Heart right ventricle (tissue), 16 donors: ENCODE measurements at regions not wholly inside any gene's neighbourhood (a gene's known extent, or its start where the extent isn't known, plus 50 kb on each side); places are given as distances from the start of the nearest gene placed in this dataset.

ENCODE experiments used
- ATAC-seq, 8 donors: fragments of 200-7000 bp; cut with Tn5 transposase; one replicate each; pipeline ENCODE4 v1.9.1; 2020; ENCODE audit warnings: mild to moderate bottlenecking in 8 of 8, moderate library complexity in 8 of 8, moderate number of reproducible peaks in 1 of 8
- DNase-seq, 2 donors: peaks; one replicate each; pipeline ENCODE4 v3.0.0-alpha.2; 2020
- H3K27ac ChIP-seq, 10 donors: fragments of 200-600 bp; sonication (generic) in 2 of 10; one replicate each; pipeline versions ENCODE4 v1.5.0 to v1.8.0; 2020 to 2022; ENCODE audit warnings: mild to moderate bottlenecking in 3 of 10
- H3K27me3 ChIP-seq, 7 donors: fragments of 200-600 bp; one replicate each; pipeline ENCODE4 v1.8.0; 2021 to 2022; ENCODE audit warnings: mild to moderate bottlenecking in 2 of 7
- H3K36me3 ChIP-seq, 9 donors: fragments of 200-600 bp; sonication (generic) in 1 of 9; one replicate each; pipeline versions ENCODE4 v1.5.0 to v1.8.0; 2020 to 2022; ENCODE audit warnings: mild to moderate bottlenecking in 2 of 9
- H3K4me1 ChIP-seq, 9 donors: fragments of 200-600 bp; sonication (generic) in 1 of 9; one replicate each; pipeline versions ENCODE4 v1.5.0 to v1.8.0; 2020 to 2022; ENCODE audit warnings: mild to moderate bottlenecking in 4 of 9
- H3K4me3 ChIP-seq, 10 donors: fragments of 200-600 bp; sonication (generic) in 2 of 10; one replicate each; pipeline versions ENCODE4 v1.5.0 to v1.8.0; 2020 to 2022; ENCODE audit warnings: mild to moderate bottlenecking in 7 of 10, moderate library complexity in 2 of 10
- H3K9me3 ChIP-seq, 11 donors: fragments of 200-600 bp in 10 of 11; sonication (generic) in 2 of 11; one replicate each; pipeline versions ENCODE4 v1.5.0 to v1.8.0; 2013 to 2022; ENCODE audit warnings: mild to moderate bottlenecking in 2 of 11, control low read depth in 1 of 11, moderate library complexity in 1 of 11
- WGBS, 2 donors: extraction: QIAGEN DNeasy Blood & Tissue Kit; methylation state at CpG; one replicate each; pipeline ENCODE4 v1.1.7; 2013; ENCODE audit warnings: inconsistent platforms in 1 of 2; 5-methylcytosine and 5-hydroxymethylcytosine counted together
- intact Hi-C, 10 donors: fragments of 100-400 bp; cut with DNase I; formaldehyde crosslinking; loops; one replicate each; pipeline versions ENCODE4 v1.11.1 to v1.14.2; 2022
- TF ChIP-seq, protein P1 (sequence below), 9 donors: fragments of 200-600 bp; sonication (generic) in 2 of 9; IDR thresholded peaks; one replicate each; pipeline versions ENCODE4 v1.5.0 to v1.8.0; 2021 to 2022; ENCODE audit warnings: antibody characterized with exemption in 9 of 9, mild to moderate bottlenecking in 5 of 9, moderate library complexity in 1 of 9
- donor health status: Arrhythmogenic right ventricular cardiomyopathy.
- donor health status: ischemic (EF 13 %, LVEDD 7.1; RV severe dilation, severe dysfunction).
- donor health status: healthy with polysubstance abuse.
- donor health status: DM: no; HTN: yes; CAD: no.
- donor health status: DM: no; HTN: no; CAD: no.
- donor health status: ischemic (EF 25% LVEDD 6.9; RV normal size, moderate dysfunction).
- donor health status: ischemic (EF 25% LVEDD 5.7; RV mildly dilated, moderate dysfunction).
- donor health status: healthy.
- donor health status: DM: yes; HTN: yes; CAD: no.
- donor health status: Ischemic cardiomyopathy.
- donor health status: ischemic (EF 35%, LVEDD 5.7; RV mildly dilated, moderate dysfunction).
- donor health status: nonischemic (EF 11% LVEDD 7.7; RV severe dilation, severe dysfunction).
- donor health status: DM: yes; HTN: yes; CAD: no.
- donor health status: PGD.
- donor health status: ischemic (EF 29% LVEDD 5.4; RV normal size, mild dysfunction).
- donor health status: nonischemic (EF 23%, LVEDD 6.1; RV moderate dilation, normal function).

DNA sequence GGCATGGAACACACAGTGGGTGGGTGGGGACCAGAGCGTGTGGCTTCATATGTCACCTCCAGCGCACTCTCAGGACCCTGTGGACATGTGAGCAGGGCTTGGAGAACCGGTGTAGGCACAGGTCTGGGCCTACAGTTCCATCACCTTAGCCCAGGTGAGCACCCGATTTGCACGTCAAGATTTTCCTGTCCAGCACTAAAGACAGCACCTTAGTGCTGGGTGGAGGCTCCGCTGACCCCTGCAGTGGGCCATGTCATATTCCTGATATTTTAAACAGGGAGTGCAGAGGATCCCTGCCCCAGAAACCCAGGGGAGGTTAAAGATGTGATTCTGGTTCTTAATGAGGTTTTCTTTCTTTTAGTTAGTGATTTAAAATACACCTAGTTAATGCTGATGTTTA, 356.0 kb upstream of the IRX4 start:
- Histone ChIP-seq H3K9me3 (peaks cover 0 to 38% (median 4%) of the 10 kb centered on the region in 11 donors), H3K36me3 (no peaks in the 10 kb centered on the region), H3K4me3 (no peak overlapping the region), H3K27me3 (peaks cover 0 to 5% (median 0%) of the 10 kb centered on the region in 7 donors), H3K4me1 (no peaks in the 10 kb centered on the region), H3K27ac (no peak overlapping the region)
- WGBS, 2 donors, result 75 to 77% methylated on average over 6 of the region's 6 CpGs
- DNase-seq, result no peak
- TF ChIP-seq, protein P1, sequence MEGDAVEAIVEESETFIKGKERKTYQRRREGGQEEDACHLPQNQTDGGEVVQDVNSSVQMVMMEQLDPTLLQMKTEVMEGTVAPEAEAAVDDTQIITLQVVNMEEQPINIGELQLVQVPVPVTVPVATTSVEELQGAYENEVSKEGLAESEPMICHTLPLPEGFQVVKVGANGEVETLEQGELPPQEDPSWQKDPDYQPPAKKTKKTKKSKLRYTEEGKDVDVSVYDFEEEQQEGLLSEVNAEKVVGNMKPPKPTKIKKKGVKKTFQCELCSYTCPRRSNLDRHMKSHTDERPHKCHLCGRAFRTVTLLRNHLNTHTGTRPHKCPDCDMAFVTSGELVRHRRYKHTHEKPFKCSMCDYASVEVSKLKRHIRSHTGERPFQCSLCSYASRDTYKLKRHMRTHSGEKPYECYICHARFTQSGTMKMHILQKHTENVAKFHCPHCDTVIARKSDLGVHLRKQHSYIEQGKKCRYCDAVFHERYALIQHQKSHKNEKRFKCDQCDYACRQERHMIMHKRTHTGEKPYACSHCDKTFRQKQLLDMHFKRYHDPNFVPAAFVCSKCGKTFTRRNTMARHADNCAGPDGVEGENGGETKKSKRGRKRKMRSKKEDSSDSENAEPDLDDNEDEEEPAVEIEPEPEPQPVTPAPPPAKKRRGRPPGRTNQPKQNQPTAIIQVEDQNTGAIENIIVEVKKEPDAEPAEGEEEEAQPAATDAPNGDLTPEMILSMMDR (IDR thresholded peaks at IDR 0.05), result no peak
- intact Hi-C loops, result no loop called here
- ATAC-seq, result no peak

DNA sequence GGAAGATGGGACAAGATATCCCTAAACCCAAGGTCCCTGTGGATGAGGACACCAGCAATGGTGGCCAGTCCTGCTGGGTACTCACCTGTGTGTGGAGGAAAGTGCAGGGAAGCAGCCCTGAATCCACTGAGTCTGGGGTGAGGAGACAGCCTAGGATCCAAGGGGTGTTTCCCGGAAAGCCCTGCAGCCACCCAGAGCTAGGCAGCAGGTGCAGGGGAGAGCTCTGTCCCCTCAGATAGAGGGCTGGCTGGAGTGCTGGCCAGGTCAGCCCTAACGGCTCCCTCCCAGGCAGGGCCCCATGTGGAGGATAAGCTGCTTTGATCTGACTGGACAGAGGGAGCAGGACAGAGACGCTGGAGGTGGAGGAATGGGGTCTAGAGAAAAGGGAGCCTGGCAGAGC, 344.7 kb upstream of the IRX4 start:
- no peak for DNase-seq
- Histone ChIP-seq H3K4me1 (no peaks in the 10 kb centered on the region), H3K27me3 (peaks cover 0 to 20% (median 0%) of the 10 kb centered on the region in 7 donors), H3K27ac (no peak overlapping the region), H3K4me3 (no peak overlapping the region), H3K9me3 (no peaks in the 10 kb centered on the region), H3K36me3 (no peaks in the 10 kb centered on the region)
- TF ChIP-seq, protein P1 (IDR thresholded peaks at IDR 0.05), result no peak
- intact Hi-C loops, result no loop called here
- ATAC-seq, result no peak
- WGBS, 2 donors, result 34 to 38% methylated on average over 3 of the region's 3 CpGs

DNA sequence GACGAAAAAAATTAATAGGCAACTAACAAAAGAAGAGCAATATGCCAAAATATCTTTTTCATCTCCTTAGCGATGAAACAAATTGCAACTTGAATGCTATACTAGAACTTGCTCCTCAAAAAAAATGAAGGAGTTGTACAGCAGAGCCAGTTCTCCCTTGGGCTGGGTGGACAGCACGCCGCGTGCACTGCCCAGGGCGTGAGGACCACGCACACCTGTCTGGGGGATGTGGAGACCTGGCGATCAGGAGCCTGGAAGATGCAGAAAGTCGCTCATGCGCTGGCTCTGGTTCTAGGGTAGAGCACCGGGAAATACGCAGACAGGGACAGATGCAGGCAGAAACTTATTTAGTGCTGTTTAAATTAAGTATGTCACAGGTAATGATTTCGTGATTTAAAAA, 342.0 kb upstream of the IRX4 start:
- Histone ChIP-seq H3K9me3 (no peaks in the 10 kb centered on the region), H3K4me3 (no peak overlapping the region), H3K4me1 (no peaks in the 10 kb centered on the region), H3K27me3 (peaks cover 0 to 13% (median 3%) of the 10 kb centered on the region in 7 donors), H3K36me3 (no peaks in the 10 kb centered on the region), H3K27ac (no peak overlapping the region)
- TF ChIP-seq, protein P1 (IDR thresholded peaks at IDR 0.05), result no peak
- 91% methylated on average over 13 of the region's 13 CpGs for WGBS, 2 donors
- intact Hi-C loops, result no loop called here
- ATAC-seq, result no peak
- DNase-seq, result no peak

- DNase-seq (no peak), ATAC-seq (no peak)
- Histone ChIP-seq H3K27ac (no peak overlapping the region), H3K4me1 (no peaks in the 10 kb centered on the region), H3K4me3 (no peak overlapping the region), H3K9me3 (no peaks in the 10 kb centered on the region), H3K27me3 (peaks cover 0 to 13% (median 3%) of the 10 kb centered on the region in 7 donors), H3K36me3 (no peaks in the 10 kb centered on the region)
- TF ChIP-seq, protein P1 (IDR thresholded peaks at IDR 0.05), result no peak
- intact Hi-C loops, result no loop called here
- 81 to 84% methylated on average over 15 of the region's 15 CpGs for WGBS, 2 donors
Observed at GRCh38 chr5:2223303-2223702, 340.6 kb upstream of the IRX4 start.
